PC-3 (cell line): ENCODE measurements at regions not wholly inside any gene's neighbourhood (a gene's known extent, or its start where the extent isn't known, plus 50 kb on each side); places are given as distances from the start of the nearest gene placed in this dataset.

Experiments used
- ATAC-seq: fragments of 200-7000 bp; cut with Tn5 transposase; 2 replicates; pipeline ENCODE4 v1.9.1; 2020; ENCODE audit warnings: mild to moderate bottlenecking, moderate library complexity
- BruUV-seq: library from RNA; stranded (reverse); fragments of 400-500 nt; replicated peaks from 2 replicates; lab custom pipeline; 2021; lab: Mats Ljungman, UMichigan
- CTCF ChIA-PET: fragments of 300-600 bp; sonication (Branson Sonifier 250); formaldehyde crosslinking; loops from one replicate; lab custom pipeline; 2022; ENCODE audit warnings: antibody characterized with exemption; lab: Charles Lee
- POLR2A ChIA-PET: fragments of 300-600 bp; sonication (Branson Sonifier 250); formaldehyde crosslinking; loops from one replicate; lab custom pipeline; 2022; ENCODE audit warnings: antibody characterized with exemption; ENCODE audit not compliant: unreplicated experiment; lab: Charles Lee
- DNase-seq: peaks from one replicate; pipeline ENCODE4 v3.0.0-alpha.2; 2015
- H2AFZ ChIP-seq: fragments of 300-600 bp; sonication (generic); 2 replicates; pipeline ENCODE4 v1.6.0; 2016; ENCODE audit warnings: antibody characterized with exemption, low read length
- H3F3A ChIP-seq: fragments of 300-600 bp; sonication (generic); one replicate; pipeline ENCODE4 v1.6.0; 2017; ENCODE audit warnings: antibody characterized with exemption, low read length, control low read depth, mild to moderate bottlenecking; ENCODE audit not compliant: unreplicated experiment
- H3K27ac ChIP-seq: fragments of 300-600 bp; sonication (generic); 2 replicates; pipeline ENCODE4 v1.5.1; 2016; ENCODE audit warnings: mild to moderate bottlenecking, low read length
- H3K27me3 ChIP-seq: fragments of 300-600 bp; sonication (generic); 2 replicates; pipeline ENCODE4 v1.6.1; 2016; ENCODE audit warnings: low read length, mixed read lengths
- H3K36me3 ChIP-seq: fragments of 300-600 bp; sonication (generic); 2 replicates; pipeline ENCODE4 v1.6.1; 2016; ENCODE audit warnings: low read depth, mixed run types, low read length, mixed read lengths
- H3K4me1 ChIP-seq: fragments of 300-600 bp; sonication (generic); 2 replicates; pipeline ENCODE4 v1.5.1; 2016; ENCODE audit warnings: low read length; ENCODE audit not compliant: insufficient read depth
- H3K4me2 ChIP-seq: fragments of 300-600 bp; sonication (generic); 2 replicates; pipeline ENCODE4 v1.6.0; 2016; ENCODE audit warnings: low read length
- H3K4me3 ChIP-seq: fragments of 300-600 bp; sonication (generic); 2 replicates; pipeline ENCODE4 v1.5.1; 2016; ENCODE audit warnings: mild to moderate bottlenecking, low read length, mixed read lengths
- H3K79me2 ChIP-seq: fragments of 300-600 bp; sonication (generic); 2 replicates; pipeline ENCODE4 v1.6.1; 2017; ENCODE audit warnings: low read length, mixed read lengths
- H3K9ac ChIP-seq: fragments of 300-600 bp; sonication (generic); 2 replicates; pipeline ENCODE4 v1.6.0; 2016; ENCODE audit warnings: mild to moderate bottlenecking, low read length
- H3K9me2 ChIP-seq: fragments of 300-600 bp; sonication (generic); replicated peaks from 2 replicates; pipeline ENCODE4 v1.6.1; 2016; ENCODE audit warnings: mixed run types, low read length, mixed read lengths
- H3K9me3 ChIP-seq: fragments of 300-600 bp; sonication (generic); 2 replicates; pipeline ENCODE4 v1.6.1; 2016; ENCODE audit warnings: low read length, mixed read lengths
- H4K20me1 ChIP-seq: fragments of 300-600 bp; sonication (generic); 2 replicates; pipeline ENCODE4 v1.6.1; 2016; ENCODE audit warnings: low read length, mixed read lengths
- EZH2 ChIP-seq: fragments of 300-600 bp; sonication (generic); IDR thresholded peaks from one replicate; pipeline ENCODE4 v1.6.1; 2017; ENCODE audit warnings: antibody characterized with exemption, mild to moderate bottlenecking, low read length; ENCODE audit not compliant: unreplicated experiment
- EZH2phosphoT487 ChIP-seq: fragments of 300-600 bp; sonication (generic); IDR thresholded peaks from 2 replicates; pipeline ENCODE4 v1.6.1; 2018; ENCODE audit warnings: mild to moderate bottlenecking, antibody characterized with exemption, low read length, borderline replicate concordance
- intact Hi-C: fragments of 100-400 bp; cut with micrococcal nuclease; formaldehyde crosslinking; loops from 2 replicates; pipeline ENCODE4 v1.9.0; 2023
- TF ChIP-seq, protein P1 (sequence below): fragments of 300-600 bp; sonication (generic); conservative IDR thresholded peaks from 2 replicates; pipeline ENCODE4 v1.5.1; 2017; ENCODE audit warnings: antibody characterized with exemption, low read depth, mild to moderate bottlenecking, low read length

DNA sequence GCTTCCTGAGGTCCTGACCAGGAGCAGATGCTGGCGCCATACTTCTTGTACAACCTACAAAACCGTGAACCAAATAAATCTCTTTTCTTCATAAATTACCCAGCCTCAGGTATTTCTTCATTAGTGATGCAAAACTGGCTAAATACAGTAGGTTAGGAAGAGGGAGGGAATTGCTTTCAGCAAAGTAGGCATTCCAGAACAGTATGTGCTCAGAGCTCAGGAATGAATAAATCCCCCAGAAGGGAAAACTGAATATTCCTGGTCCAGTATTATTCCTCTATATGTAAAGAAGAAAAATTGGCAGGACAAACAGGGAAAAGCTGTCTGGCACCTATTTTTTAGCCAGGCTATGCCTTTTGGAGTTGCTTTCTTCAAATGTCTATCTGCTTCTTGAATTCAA is 577.1 kb downstream of the PSAT1 start:
- no peak for DNase-seq
- H3F3A ChIP-seq: peaks cover 4% of the 10 kb centered on the region
- no peak for ATAC-seq
- CTCF ChIA-PET: no interaction called here
- H3K4me1 ChIP-seq: peaks cover 30% of the 10 kb centered on the region
- POLR2A ChIA-PET: no interaction called here
- H3K9me3 ChIP-seq: no peaks in the 10 kb centered on the region
- H3K79me2 ChIP-seq: no peaks in the 10 kb centered on the region
- TF ChIP-seq EZH2 (no peak), EZH2phosphoT487 (no peak)
- TF ChIP-seq, protein P1, sequence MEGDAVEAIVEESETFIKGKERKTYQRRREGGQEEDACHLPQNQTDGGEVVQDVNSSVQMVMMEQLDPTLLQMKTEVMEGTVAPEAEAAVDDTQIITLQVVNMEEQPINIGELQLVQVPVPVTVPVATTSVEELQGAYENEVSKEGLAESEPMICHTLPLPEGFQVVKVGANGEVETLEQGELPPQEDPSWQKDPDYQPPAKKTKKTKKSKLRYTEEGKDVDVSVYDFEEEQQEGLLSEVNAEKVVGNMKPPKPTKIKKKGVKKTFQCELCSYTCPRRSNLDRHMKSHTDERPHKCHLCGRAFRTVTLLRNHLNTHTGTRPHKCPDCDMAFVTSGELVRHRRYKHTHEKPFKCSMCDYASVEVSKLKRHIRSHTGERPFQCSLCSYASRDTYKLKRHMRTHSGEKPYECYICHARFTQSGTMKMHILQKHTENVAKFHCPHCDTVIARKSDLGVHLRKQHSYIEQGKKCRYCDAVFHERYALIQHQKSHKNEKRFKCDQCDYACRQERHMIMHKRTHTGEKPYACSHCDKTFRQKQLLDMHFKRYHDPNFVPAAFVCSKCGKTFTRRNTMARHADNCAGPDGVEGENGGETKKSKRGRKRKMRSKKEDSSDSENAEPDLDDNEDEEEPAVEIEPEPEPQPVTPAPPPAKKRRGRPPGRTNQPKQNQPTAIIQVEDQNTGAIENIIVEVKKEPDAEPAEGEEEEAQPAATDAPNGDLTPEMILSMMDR: no peak
- no peaks in the 10 kb centered on the region for H3K9me2 ChIP-seq
- no peak overlapping the region for H3K9ac ChIP-seq
- intact Hi-C loops: loop anchor here (5.0 kb wide), 2 partner anchors 98 to 152 kb away; no protein-coding TSS in a partner anchor
- H4K20me1 ChIP-seq: no peaks in the 10 kb centered on the region
- no peak overlapping the region for H3K27ac ChIP-seq
- 0 out of 2 replicates have a peak, but pooled peaks cover 4% of the 10 kb centered on the region for H3K36me3 ChIP-seq
- H3K27me3 ChIP-seq: no peaks in the 10 kb centered on the region
- no peak overlapping the region for H3K4me2 ChIP-seq
- no peak overlapping the region for H3K4me3 ChIP-seq
- no TSS peak for BruUV-seq
- no peak overlapping the region for H2AFZ ChIP-seq

DNA sequence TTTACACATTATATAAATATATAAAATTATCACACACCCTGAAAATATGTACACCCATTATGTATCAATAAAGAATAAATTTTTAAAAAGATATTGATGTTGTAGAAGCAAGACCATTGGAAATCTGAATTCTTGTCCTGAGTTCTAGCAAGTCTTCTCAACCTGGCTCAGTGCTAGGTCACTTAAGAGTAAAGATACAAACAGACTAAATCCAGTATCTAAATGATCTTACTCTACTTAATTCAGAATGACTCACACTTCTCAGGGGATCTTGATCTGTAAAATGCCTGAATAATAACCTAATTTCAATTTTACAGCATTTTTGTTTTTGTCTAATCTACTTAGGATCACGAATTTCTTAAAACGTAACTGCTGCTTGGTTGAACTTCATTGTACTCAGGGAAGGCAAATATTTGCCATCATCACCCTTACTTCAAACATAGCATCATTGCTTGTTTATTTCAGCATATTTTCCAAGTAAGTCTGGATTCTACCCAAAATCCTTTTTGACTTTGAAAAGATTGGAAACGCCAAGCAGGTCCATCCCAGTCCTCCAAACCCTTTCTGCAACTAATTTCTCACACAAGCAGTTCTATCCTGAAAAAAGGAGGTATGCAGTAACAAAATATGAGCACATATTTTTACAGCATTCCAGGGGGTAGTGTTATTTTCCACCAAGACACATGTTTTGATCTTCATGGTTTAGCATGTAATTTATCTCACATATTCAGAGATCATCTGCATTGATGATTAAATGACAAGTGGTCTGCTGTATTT is 582.6 kb downstream of the PSAT1 start:
- no peaks in the 10 kb centered on the region for H3K36me3 ChIP-seq
- ATAC-seq: peak; percentile 88
- H3K4me1 ChIP-seq: peaks cover 10% of the 10 kb centered on the region; the same call in 1 of the 2 replicates
- H3K27me3 ChIP-seq: no peaks in the 10 kb centered on the region
- ChIA-PET POLR2A (no interaction called here), CTCF (no interaction called here)
- H3K27ac ChIP-seq: peak overlapping the region; percentile 38
- intact Hi-C loops: loop anchor here (1.0 kb wide), 1 partner anchor 8 kb away; no protein-coding TSS in a partner anchor
- TF ChIP-seq, protein P1: no peak
- TF ChIP-seq EZH2 (no peak), EZH2phosphoT487 (no peak)
- 0 out of 2 replicates have a peak overlapping the region, but pooled peaks have one; percentile 4 for H2AFZ ChIP-seq
- no peak overlapping the region for H3K9ac ChIP-seq
- peak; percentile 29 for DNase-seq
- no peaks in the 10 kb centered on the region for H4K20me1 ChIP-seq
- no peak overlapping the region for H3K4me2 ChIP-seq
- H3K9me3 ChIP-seq: no peaks in the 10 kb centered on the region
- H3K9me2 ChIP-seq: no peaks in the 10 kb centered on the region
- H3K79me2 ChIP-seq: no peaks in the 10 kb centered on the region
- no TSS peak for BruUV-seq
- H3K4me3 ChIP-seq: no peak overlapping the region
- H3F3A ChIP-seq: no peaks in the 10 kb centered on the region

- H3K36me3 ChIP-seq: no peaks in the 10 kb centered on the region
Measured at GRCh38 chr9:78881295-78881694, 584.4 kb downstream of the PSAT1 start.

More at GRCh38 chr9:78881295-78881694, 584.4 kb downstream of the PSAT1 start:
- CTCF ChIA-PET: no interaction called here
- no peak for TF ChIP-seq EZH2phosphoT487
- TF ChIP-seq, protein P1: no peak
- no peak for TF ChIP-seq EZH2
- H4K20me1 ChIP-seq: no peaks in the 10 kb centered on the region
- no peak overlapping the region for H2AFZ ChIP-seq
- no peak overlapping the region for H3K27ac ChIP-seq
- ATAC-seq (no peak), DNase-seq (no peak)
- H3K27me3 ChIP-seq: no peaks in the 10 kb centered on the region
- H3K79me2 ChIP-seq: no peaks in the 10 kb centered on the region
- POLR2A ChIA-PET: no interaction called here
- no peak overlapping the region for H3K4me3 ChIP-seq
- no peaks in the 10 kb centered on the region for H3F3A ChIP-seq
- no peaks in the 10 kb centered on the region for H3K9me3 ChIP-seq
- H3K9me2 ChIP-seq: no peaks in the 10 kb centered on the region
- peaks cover 10% of the 10 kb centered on the region; the same call in 1 of the 2 replicates for H3K4me1 ChIP-seq
- BruUV-seq: no TSS peak
- no peak overlapping the region for H3K9ac ChIP-seq
- no peak overlapping the region for H3K4me2 ChIP-seq
- intact Hi-C loops: no loop called here
